Fibroblast of mammary gland (primary cell): ENCODE measurements at regions not wholly inside any gene's neighbourhood (a gene's known extent, or its start where the extent isn't known, plus 50 kb on each side); places are given as distances from the start of the nearest gene placed in this dataset.

Source experiments
- DNase-seq: peaks from one replicate; pipeline ENCODE4 v3.0.0-alpha.2; 2010; ENCODE audit warnings: low read depth
- H3K4me3 ChIP-seq: 2 replicates; pipeline ENCODE4 v1.5.1; 2011; ENCODE audit warnings: low read depth, mild to moderate bottlenecking, low read length, moderate library complexity; ENCODE audit not compliant: control insufficient read depth
- TF ChIP-seq, protein P1 (sequence below): conservative IDR thresholded peaks from 2 replicates; pipeline ENCODE4 v1.5.1; 2011; ENCODE audit warnings: low read depth, low read length, inconsistent platforms; ENCODE audit not compliant: control insufficient read depth, insufficient read depth

DNA sequence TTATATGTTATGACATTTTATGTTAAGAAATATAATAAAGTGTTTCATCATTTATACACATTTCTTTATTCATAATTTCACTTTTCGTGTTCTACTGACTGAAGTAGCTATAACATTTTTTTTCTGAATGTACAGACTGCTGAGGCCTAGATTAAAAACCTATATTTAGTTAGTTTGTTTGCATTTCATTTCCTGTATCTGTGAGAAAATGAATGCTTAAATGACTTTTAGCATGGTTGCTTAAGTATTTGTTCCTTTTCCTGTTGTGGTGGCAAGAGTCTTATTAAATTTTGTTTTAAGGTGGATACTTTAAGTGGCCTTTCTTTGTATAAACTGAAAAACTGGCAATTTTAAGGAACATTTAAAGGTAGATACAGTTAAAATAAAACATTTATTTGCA lies 779.7 kb upstream of the MAN1A1 start:
- TF ChIP-seq, protein P1, sequence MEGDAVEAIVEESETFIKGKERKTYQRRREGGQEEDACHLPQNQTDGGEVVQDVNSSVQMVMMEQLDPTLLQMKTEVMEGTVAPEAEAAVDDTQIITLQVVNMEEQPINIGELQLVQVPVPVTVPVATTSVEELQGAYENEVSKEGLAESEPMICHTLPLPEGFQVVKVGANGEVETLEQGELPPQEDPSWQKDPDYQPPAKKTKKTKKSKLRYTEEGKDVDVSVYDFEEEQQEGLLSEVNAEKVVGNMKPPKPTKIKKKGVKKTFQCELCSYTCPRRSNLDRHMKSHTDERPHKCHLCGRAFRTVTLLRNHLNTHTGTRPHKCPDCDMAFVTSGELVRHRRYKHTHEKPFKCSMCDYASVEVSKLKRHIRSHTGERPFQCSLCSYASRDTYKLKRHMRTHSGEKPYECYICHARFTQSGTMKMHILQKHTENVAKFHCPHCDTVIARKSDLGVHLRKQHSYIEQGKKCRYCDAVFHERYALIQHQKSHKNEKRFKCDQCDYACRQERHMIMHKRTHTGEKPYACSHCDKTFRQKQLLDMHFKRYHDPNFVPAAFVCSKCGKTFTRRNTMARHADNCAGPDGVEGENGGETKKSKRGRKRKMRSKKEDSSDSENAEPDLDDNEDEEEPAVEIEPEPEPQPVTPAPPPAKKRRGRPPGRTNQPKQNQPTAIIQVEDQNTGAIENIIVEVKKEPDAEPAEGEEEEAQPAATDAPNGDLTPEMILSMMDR: no peak

DNA sequence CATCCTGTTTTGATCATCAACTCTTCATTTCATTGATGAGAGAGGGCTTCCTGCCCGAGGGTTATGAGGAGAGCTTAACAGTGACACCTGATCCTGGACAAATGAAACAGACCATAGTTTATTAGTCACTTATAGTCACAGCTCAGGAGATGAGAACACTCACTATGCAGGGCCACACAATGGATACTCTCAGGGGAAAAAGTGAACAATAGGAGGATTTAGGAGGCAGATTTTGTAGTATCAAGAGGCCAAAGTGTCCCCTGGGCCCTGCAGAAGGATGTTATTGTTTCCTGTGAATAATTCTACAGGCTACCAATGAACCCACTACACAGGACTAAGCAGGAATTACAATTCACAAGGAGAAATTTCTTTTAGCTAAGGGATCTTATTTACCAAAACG lies 772.8 kb upstream of the MAN1A1 start:
- TF ChIP-seq, protein P1: no peak
- DNase-seq: no peak
- no peak overlapping the region for H3K4me3 ChIP-seq

More for the DNA sequence above, 779.7 kb upstream of the MAN1A1 start:
- no peak overlapping the region for H3K4me3 ChIP-seq
- no peak for DNase-seq

DNA sequence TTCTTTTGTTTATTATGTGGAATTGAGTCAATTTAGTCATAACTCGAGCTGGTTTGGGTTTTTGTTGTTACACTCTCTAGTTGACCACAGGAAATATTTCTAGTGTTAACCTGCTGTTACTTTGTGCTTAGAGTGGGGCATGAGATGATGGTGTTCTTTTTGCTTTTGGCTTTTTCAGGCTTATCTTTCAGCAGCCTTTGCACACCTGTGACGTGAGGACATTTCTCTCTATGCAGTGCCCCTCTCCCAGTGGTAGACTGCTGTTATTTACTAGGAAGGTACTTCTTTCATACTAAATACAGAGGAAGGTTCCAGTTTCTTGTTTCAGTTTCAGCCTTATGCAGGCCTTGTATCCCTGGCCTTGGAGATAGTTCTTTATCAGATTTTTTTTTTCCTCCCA lies 766.8 kb upstream of the MAN1A1 start:
- no peak overlapping the region for H3K4me3 ChIP-seq
- TF ChIP-seq, protein P1: no peak
- no peak for DNase-seq

DNA sequence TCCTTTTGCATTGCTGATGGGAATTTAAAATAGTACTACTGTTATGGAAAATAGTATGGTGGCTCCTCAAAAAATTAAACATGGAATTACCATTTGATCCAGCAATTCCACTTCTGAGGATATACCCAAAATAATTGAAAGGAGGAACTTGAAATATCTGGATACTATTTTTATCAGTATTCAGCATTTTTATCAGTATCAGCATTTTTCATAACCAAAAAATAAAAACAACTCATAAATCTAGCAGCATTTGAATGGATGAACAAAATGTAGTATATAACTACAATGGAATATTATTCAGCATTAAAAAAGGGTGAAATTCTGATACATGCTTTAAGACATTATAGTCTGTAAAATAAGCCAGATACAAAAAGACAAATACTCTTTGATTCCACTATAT lies 763.4 kb upstream of the MAN1A1 start:
- H3K4me3 ChIP-seq: no peak overlapping the region
- DNase-seq: no peak
- TF ChIP-seq, protein P1: no peak

GRCh38 chr6:120111001-120111400 lies 761.4 kb upstream of the MAN1A1 start:
- no peak overlapping the region for H3K4me3 ChIP-seq
- TF ChIP-seq, protein P1: no peak
- DNase-seq: no peak

DNA sequence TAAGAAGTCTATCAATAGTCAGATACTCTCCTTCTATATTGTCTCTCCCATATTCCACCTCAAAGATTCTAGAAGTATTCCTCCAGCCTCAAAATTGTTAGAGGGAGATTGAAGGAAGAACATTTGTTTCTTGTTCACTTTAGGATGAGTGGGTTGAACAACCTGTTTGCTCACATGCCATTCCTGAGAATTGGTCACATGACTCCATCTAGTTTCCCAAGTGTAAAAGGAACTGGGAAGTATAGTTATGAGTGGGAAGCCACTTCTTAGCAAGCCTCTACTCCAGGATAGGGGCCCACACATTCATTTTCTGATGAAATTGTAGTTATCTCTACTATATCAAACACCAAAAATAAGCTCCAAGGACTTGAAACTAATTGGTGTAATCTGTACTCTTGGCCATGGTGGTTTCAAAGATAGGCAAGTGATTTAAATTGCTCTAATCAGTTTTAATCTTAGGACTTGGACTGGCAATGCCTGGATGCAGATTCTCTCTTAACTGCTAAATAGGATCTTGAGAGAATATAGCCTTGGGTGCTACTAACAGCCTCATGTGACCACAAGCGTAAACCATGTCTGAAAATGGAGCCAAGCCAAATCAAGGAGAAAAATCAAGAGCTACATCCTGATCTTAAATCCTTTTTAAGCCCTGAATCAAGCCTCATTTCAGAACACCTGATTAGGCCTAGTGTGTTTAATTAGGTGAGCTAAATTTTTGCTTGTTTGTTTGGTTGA lies 758.7 kb upstream of the MAN1A1 start:
- no peak overlapping the region for H3K4me3 ChIP-seq
- TF ChIP-seq, protein P1: no peak
- no peak for DNase-seq
